Skin epidermis (tissue), 12 donors: ENCODE measurements at regions not wholly inside any gene's neighbourhood (a gene's known extent, or its start where the extent isn't known, plus 50 kb on each side); places are given as distances from the start of the nearest gene placed in this dataset.
"Not testable (repeated sequence)": the region's sequence is repeated elsewhere in the genome, so short reads cannot be mapped to it uniquely, and the experiment has no call there.

Experiments
- H3K27ac ChIP-seq, 21 experiments: fragments of 200-600 bp; sonication (generic) in 11 of 21; one replicate each; pipeline ENCODE4 v1.5.0; 2020; ENCODE audit warnings: mild to moderate bottlenecking in 3 of 21, inconsistent platforms in 2 of 21, moderate library complexity in 2 of 21
- H3K4me3 ChIP-seq, 7 experiments: fragments of 200-600 bp; sonication (generic) in 2 of 7; one replicate each; pipeline ENCODE4 v1.5.0; 2020; ENCODE audit warnings: inconsistent platforms in 2 of 7, mild to moderate bottlenecking in 2 of 7, moderate library complexity in 1 of 7

GRCh38 chr2:49861821-49862220, 707.5 kb upstream of the FSHR start:
- H3K4me3 ChIP-seq = no peak overlapping the region
- no peak overlapping the region for H3K27ac ChIP-seq

- no peak overlapping the region for H3K4me3 ChIP-seq
- H3K27ac ChIP-seq = no peak overlapping the region
Measured at GRCh38 chr2:49860834-49861233, 706.5 kb upstream of the FSHR start.

- no peak overlapping the region for H3K27ac ChIP-seq
- H3K4me3 ChIP-seq = no peak overlapping the region
Measured at GRCh38 chr2:49860170-49860569, 705.9 kb upstream of the FSHR start.

- H3K4me3 ChIP-seq = no peak overlapping the region
- no peak overlapping the region for H3K27ac ChIP-seq
Measured at GRCh38 chr2:49858657-49859056, 704.3 kb upstream of the FSHR start.

- Histone ChIP-seq H3K27ac (no peak overlapping the region), H3K4me3 (no peak overlapping the region)
Measured at GRCh38 chr2:49858113-49858490, 703.8 kb upstream of the FSHR start.

- H3K27ac ChIP-seq = no peak overlapping the region
- no peak overlapping the region for H3K4me3 ChIP-seq
Measured at GRCh38 chr2:49857371-49858112, 703.2 kb upstream of the FSHR start.

- no peak overlapping the region for H3K27ac ChIP-seq
- no peak overlapping the region for H3K4me3 ChIP-seq
Measured at GRCh38 chr2:49845671-49846070, 691.4 kb upstream of the FSHR start.

GRCh38 chr2:49845021-49845420, 690.7 kb upstream of the FSHR start:
- no peak overlapping the region for H3K4me3 ChIP-seq

GRCh38 chr2:49844113-49844512, 689.8 kb upstream of the FSHR start:
- not testable (repeated sequence) for H3K27ac ChIP-seq, H3K4me3 ChIP-seq

More at GRCh38 chr2:49845021-49845420, 690.7 kb upstream of the FSHR start:
- no peak overlapping the region for H3K27ac ChIP-seq

- H3K4me3 ChIP-seq = no peak overlapping the region
- no peak overlapping the region for H3K27ac ChIP-seq
Measured at GRCh38 chr2:49843314-49843713, 689.0 kb upstream of the FSHR start.

- no peak overlapping the region for H3K27ac ChIP-seq
- H3K4me3 ChIP-seq = no peak overlapping the region
Measured at GRCh38 chr2:49840428-49840975, 686.2 kb upstream of the FSHR start.

- Histone ChIP-seq H3K27ac (no peak overlapping the region), H3K4me3 (no peak overlapping the region)
Measured at GRCh38 chr2:49839818-49840217, 685.5 kb upstream of the FSHR start.

- H3K4me3 ChIP-seq = no peak overlapping the region
- H3K27ac ChIP-seq = no peak overlapping the region
Measured at GRCh38 chr2:49837561-49838293, 683.4 kb upstream of the FSHR start.

- H3K27ac ChIP-seq = no peak overlapping the region
- no peak overlapping the region for H3K4me3 ChIP-seq
Measured at GRCh38 chr2:49836017-49836416, 681.7 kb upstream of the FSHR start.

GRCh38 chr2:49834433-49834832, 680.1 kb upstream of the FSHR start:
- Histone ChIP-seq H3K4me3 (no peak overlapping the region), H3K27ac (no peak overlapping the region)

GRCh38 chr2:49832555-49832954, 678.2 kb upstream of the FSHR start:
- no peak overlapping the region for H3K4me3 ChIP-seq
- H3K27ac ChIP-seq = no peak overlapping the region

- H3K27ac ChIP-seq = no peak overlapping the region
- H3K4me3 ChIP-seq = no peak overlapping the region
Measured at GRCh38 chr2:49831698-49832367, 677.5 kb upstream of the FSHR start.

- H3K27ac ChIP-seq = no peak overlapping the region
- no peak overlapping the region for H3K4me3 ChIP-seq
Measured at GRCh38 chr2:49830846-49831245, 676.5 kb upstream of the FSHR start.

- no peak overlapping the region for H3K27ac ChIP-seq
- H3K4me3 ChIP-seq = no peak overlapping the region
Measured at GRCh38 chr2:49827366-49827765, 673.1 kb upstream of the FSHR start.

GRCh38 chr2:49813208-49813607, 658.9 kb upstream of the FSHR start:
- Histone ChIP-seq H3K4me3 (no peak overlapping the region), H3K27ac (no peak overlapping the region)

- no peak overlapping the region for H3K27ac ChIP-seq
Measured at GRCh38 chr2:49812730-49813129, 658.4 kb upstream of the FSHR start.

More at GRCh38 chr2:49812730-49813129, 658.4 kb upstream of the FSHR start:
- no peak overlapping the region for H3K4me3 ChIP-seq
